ENCODE measurements at regions not wholly inside any gene's neighbourhood (a gene's known extent, or its start where the extent isn't known, plus 50 kb on each side); places are given as distances from the start of the nearest gene placed in this dataset.

DNA sequence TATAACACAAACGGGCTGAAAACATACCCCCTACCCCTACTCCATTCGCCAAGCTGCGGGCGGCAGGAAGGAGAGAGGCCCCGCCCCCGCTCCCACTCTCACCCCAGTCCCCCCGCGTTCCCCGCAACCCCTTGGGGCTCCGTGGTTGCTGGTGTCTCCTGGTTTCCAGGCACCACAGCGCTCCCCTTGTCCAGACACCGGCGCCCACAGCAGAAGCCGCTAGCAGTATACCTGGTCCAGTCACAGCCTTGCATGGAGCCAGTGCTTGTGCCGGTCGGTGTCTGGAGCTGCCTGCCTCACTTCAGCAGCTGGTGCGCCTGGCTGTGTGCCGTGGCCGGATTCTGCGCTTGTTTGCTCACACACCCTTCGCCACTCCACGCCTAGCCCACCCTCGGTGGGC, 240.5 kb upstream of the DAB2 start:
- TF ChIP-seq CTCF (IDR thresholded peaks at IDR 0.05) (no peak), POLR2A (IDR thresholded peaks at IDR 0.05) (no peak)
